Stimulated activated naive B cell treated with anti-CD40 and anti-IgM and Interleukin-4, amounts not matched to agents 10 μg/mL and 1 μg/mL and 100 μg/mL, for 72 hours (primary cell): ENCODE measurements at regions not wholly inside any gene's neighbourhood (a gene's known extent, or its start where the extent isn't known, plus 50 kb on each side); places are given as distances from the start of the nearest gene placed in this dataset.

Source experiments
- ATAC-seq, 2 donors: fragments of 150-1000 bp; cut with Tn5 transposase; replicated peaks; 2 replicates each; pipeline ENCODE4 v1.10.0; 2021; ENCODE audit warnings: moderate library complexity in 1 of 2
- DNase-seq: peaks from one replicate; pipeline ENCODE4 v3.0.0; 2021
- H3K27ac Mint-ChIP-seq: one replicate; pipeline ENCODE4 v1.8.0; 2022; ENCODE audit warnings: mild to moderate bottlenecking, mixed read lengths
- H3K27me3 Mint-ChIP-seq, 2 donors: one replicate each; pipeline ENCODE4 v1.8.0; 2022; ENCODE audit warnings: mixed read lengths in 2 of 2
- H3K36me3 Mint-ChIP-seq, 2 donors: one replicate each; pipeline ENCODE4 v1.8.0; 2022; ENCODE audit warnings: mixed read lengths in 2 of 2, mild to moderate bottlenecking in 1 of 2
- H3K4me1 Mint-ChIP-seq, 2 donors: one replicate each; pipeline ENCODE4 v1.8.0; 2022; ENCODE audit warnings: mixed read lengths in 2 of 2, mild to moderate bottlenecking in 1 of 2
- H3K4me3 Mint-ChIP-seq, 2 donors: one replicate each; pipeline ENCODE4 v1.8.0; 2022; ENCODE audit warnings: mild to moderate bottlenecking in 2 of 2, mixed read lengths in 2 of 2, moderate library complexity in 1 of 2
- H3K9me3 Mint-ChIP-seq, 2 donors: one replicate each; pipeline ENCODE4 v1.8.0; 2022; ENCODE audit warnings: mixed read lengths in 2 of 2, mild to moderate bottlenecking in 1 of 2

- no peak for ATAC-seq
- H3K9me3 Mint-ChIP-seq = peaks cover 10 to 17% of the 10 kb centered on the region in 2 donors
- H3K4me1 Mint-ChIP-seq = no peaks in the 10 kb centered on the region
- no peak overlapping the region for H3K4me3 Mint-ChIP-seq
- H3K36me3 Mint-ChIP-seq = no peaks in the 10 kb centered on the region
- no peak overlapping the region for H3K27ac Mint-ChIP-seq
- H3K27me3 Mint-ChIP-seq = no peaks in the 10 kb centered on the region
- DNase-seq = no peak
Observed at GRCh38 chr19:30930941-30931706, 418.1 kb downstream of the TSHZ3 start.

GRCh38 chr19:30927705-30928104 lies 421.5 kb downstream of the TSHZ3 start:
- H3K4me1 Mint-ChIP-seq = no peaks in the 10 kb centered on the region
- H3K9me3 Mint-ChIP-seq = peaks cover 4 to 13% of the 10 kb centered on the region in 2 donors
- no peaks in the 10 kb centered on the region for H3K27me3 Mint-ChIP-seq
- DNase-seq (no peak), ATAC-seq (no peak)
- no peak overlapping the region for H3K27ac Mint-ChIP-seq
- H3K36me3 Mint-ChIP-seq = no peaks in the 10 kb centered on the region
- H3K4me3 Mint-ChIP-seq = no peak overlapping the region

DNA sequence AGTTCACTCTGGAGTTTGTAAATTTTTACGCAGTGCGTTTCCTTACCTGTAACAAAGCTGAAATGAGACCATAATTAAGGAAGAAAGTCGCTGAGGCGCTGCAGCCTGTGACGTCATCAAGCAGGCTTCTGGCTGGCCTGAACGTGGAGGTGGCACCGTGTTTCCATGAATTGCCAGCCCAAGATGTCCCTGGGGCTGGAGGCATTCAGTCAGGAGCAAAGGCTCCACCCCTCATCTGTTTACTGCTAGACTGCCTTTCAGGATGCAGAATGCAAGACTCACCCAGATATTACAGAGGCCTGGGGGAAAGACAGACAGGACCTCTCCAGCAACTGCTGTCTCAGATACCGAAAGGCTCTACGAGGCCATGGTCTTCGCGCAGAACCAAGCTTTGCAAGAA lies 424.6 kb downstream of the TSHZ3 start:
- no peaks in the 10 kb centered on the region for H3K27me3 Mint-ChIP-seq
- ATAC-seq (no peak), DNase-seq (no peak)
- H3K4me1 Mint-ChIP-seq = no peaks in the 10 kb centered on the region
- H3K27ac Mint-ChIP-seq = no peak overlapping the region
- H3K4me3 Mint-ChIP-seq = no peak overlapping the region
- no peaks in the 10 kb centered on the region for H3K36me3 Mint-ChIP-seq
- peaks cover 6 to 14% of the 10 kb centered on the region in 2 donors for H3K9me3 Mint-ChIP-seq

- Mint-ChIP-seq H3K27me3 (no peaks in the 10 kb centered on the region), H3K36me3 (no peaks in the 10 kb centered on the region), H3K9me3 (peaks cover 9 to 13% of the 10 kb centered on the region in 2 donors), H3K4me3 (no peak overlapping the region), H3K27ac (no peak overlapping the region), H3K4me1 (no peaks in the 10 kb centered on the region)
- DNase-seq (no peak), ATAC-seq (no peak)
Observed at GRCh38 chr19:30924069-30924636, 425.1 kb downstream of the TSHZ3 start.

DNA sequence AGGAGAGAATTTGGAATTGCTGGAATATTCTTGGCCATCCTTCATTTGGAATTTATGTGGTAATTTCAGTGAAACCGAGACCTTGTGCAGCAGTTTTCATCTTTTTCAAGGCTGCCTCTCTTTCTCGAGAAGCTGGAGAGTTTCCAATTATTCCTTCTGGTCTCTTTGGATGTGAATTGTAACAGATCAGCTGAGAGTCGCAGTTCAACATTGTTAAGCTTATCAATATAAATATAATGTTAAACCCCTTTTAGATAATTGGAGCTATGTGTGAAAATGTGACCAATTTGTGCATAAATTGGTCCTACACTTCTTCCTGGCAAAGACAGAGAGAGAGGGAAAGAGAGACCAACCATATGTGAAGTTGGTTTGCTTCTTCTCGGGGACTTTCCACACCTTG lies 425.6 kb downstream of the TSHZ3 start:
- Mint-ChIP-seq H3K4me3 (no peak overlapping the region), H3K9me3 (peaks cover 9 to 11% of the 10 kb centered on the region in 2 donors), H3K27me3 (no peaks in the 10 kb centered on the region), H3K4me1 (no peaks in the 10 kb centered on the region), H3K27ac (no peak overlapping the region), H3K36me3 (no peaks in the 10 kb centered on the region)
- DNase-seq (no peak), ATAC-seq (no peak)

- Mint-ChIP-seq H3K4me3 (no peak overlapping the region), H3K27ac (no peak overlapping the region), H3K4me1 (no peaks in the 10 kb centered on the region), H3K27me3 (no peaks in the 10 kb centered on the region), H3K36me3 (no peaks in the 10 kb centered on the region), H3K9me3 (peaks cover 8 to 9% of the 10 kb centered on the region in 2 donors)
- ATAC-seq (no peak), DNase-seq (no peak)
Observed at GRCh38 chr19:30923096-30923495, 426.1 kb downstream of the TSHZ3 start.

DNA sequence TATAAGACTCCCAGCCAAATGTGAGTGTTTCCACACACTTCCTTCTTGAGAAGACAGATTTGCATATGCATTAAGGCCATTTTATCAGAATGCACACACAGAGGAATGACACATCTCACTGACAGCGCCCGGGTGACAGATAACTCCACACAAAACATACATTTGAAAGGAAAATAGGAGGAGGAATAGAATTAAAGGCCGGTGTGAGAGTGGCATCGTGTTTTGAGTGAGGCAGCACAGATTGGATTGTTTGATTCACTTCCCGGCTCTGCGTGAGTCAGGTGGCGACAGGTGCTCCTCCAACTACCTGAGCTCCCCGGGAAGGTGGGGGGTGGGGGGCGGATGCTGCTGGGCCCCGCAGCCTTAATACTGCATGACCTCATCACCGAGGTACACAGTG lies 429.0 kb downstream of the TSHZ3 start:
- Mint-ChIP-seq H3K27ac (no peak overlapping the region), H3K4me3 (no peak overlapping the region), H3K36me3 (no peaks in the 10 kb centered on the region), H3K4me1 (no peaks in the 10 kb centered on the region), H3K27me3 (no peaks in the 10 kb centered on the region), H3K9me3 (peaks cover 1 to 4% of the 10 kb centered on the region in 2 donors)
- no peak for DNase-seq
- no peak for ATAC-seq

- DNase-seq = no peak
- ATAC-seq = no peak
- H3K27ac Mint-ChIP-seq = no peak overlapping the region
- no peaks in the 10 kb centered on the region for H3K4me1 Mint-ChIP-seq
- no peak overlapping the region for H3K4me3 Mint-ChIP-seq
- no peaks in the 10 kb centered on the region for H3K27me3 Mint-ChIP-seq
- H3K36me3 Mint-ChIP-seq = no peaks in the 10 kb centered on the region
- peaks cover 1 to 4% of the 10 kb centered on the region in 2 donors for H3K9me3 Mint-ChIP-seq
Observed at GRCh38 chr19:30919737-30920136, 429.5 kb downstream of the TSHZ3 start.

DNA sequence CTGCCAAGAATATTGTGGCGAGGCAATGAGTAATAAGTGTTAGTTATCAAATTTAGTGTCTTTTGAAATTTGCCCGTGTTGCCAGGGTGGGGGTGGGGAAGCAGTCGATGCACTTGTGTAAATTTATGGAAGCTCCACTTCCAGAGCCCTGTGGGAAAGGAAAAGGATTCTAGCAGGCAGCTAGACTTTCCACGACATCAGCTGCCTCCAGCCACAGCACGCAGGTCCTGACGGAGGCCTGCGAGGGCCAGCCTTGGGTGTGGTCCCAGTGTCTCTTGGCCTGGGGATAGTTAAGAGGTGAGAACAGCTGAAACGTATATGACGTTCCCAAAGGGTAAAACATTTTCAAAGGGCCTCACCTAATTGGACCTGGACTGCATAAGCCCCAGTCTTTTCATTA lies 433.0 kb downstream of the TSHZ3 start:
- ATAC-seq (no peak), DNase-seq (no peak)
- Mint-ChIP-seq H3K27me3 (no peaks in the 10 kb centered on the region), H3K9me3 (peaks cover 0 to 4% of the 10 kb centered on the region in 2 donors), H3K27ac (no peak overlapping the region), H3K4me3 (no peak overlapping the region), H3K36me3 (no peaks in the 10 kb centered on the region), H3K4me1 (no peaks in the 10 kb centered on the region)

DNA sequence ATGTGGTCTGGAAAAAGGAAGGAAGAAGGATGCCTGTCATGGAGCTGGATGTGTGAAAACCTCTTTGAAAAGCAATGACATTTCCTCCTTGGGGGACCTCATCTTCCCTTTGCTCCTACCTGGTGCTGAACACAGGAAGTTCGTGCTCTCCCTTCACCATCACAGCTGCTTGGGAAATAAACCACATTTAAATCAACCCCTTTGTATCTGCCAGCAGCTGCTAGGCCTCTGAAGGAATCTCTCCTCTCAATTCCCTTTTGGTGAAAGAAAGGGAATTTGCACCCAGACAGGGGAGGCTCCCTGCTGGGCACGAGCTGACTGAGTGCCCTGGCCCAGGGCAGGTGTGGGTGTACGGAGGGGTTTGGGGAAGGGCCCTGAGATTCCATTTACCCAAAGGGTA lies 437.7 kb downstream of the TSHZ3 start:
- Mint-ChIP-seq H3K4me1 (no peaks in the 10 kb centered on the region), H3K27me3 (no peaks in the 10 kb centered on the region), H3K4me3 (no peak overlapping the region), H3K9me3 (no peaks in the 10 kb centered on the region), H3K27ac (no peak overlapping the region), H3K36me3 (no peaks in the 10 kb centered on the region)
- ATAC-seq = no peak
- no peak for DNase-seq

- H3K27ac Mint-ChIP-seq = no peak overlapping the region
- no peaks in the 10 kb centered on the region for H3K9me3 Mint-ChIP-seq
- ATAC-seq (no peak), DNase-seq (no peak)
- H3K27me3 Mint-ChIP-seq = no peaks in the 10 kb centered on the region
- no peaks in the 10 kb centered on the region for H3K36me3 Mint-ChIP-seq
- H3K4me1 Mint-ChIP-seq = no peaks in the 10 kb centered on the region
- no peak overlapping the region for H3K4me3 Mint-ChIP-seq
Observed at GRCh38 chr19:30910485-30911240, 438.6 kb downstream of the TSHZ3 start.

DNA sequence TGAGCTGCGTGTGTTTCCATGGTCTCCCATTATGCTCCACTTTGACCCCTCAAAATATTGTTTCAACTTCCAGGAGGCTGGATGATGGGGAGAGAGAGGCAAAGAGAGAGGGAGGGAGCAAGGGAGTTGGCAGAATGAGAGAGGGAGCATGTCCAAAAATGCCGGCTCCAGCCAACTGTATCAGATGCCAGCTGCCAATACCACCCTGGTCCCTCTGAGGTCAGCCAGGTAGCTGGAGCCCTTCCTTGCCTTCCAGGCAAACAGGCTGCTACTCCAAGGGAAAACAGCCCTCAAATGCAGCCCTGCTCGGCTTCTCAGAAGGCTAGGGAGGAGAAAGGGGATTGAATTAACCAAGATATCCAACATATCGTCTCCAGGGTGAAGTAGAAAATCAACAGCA lies 440.0 kb downstream of the TSHZ3 start:
- Mint-ChIP-seq H3K27ac (no peak overlapping the region), H3K4me1 (no peaks in the 10 kb centered on the region), H3K9me3 (no peaks in the 10 kb centered on the region), H3K27me3 (no peaks in the 10 kb centered on the region), H3K36me3 (no peaks in the 10 kb centered on the region), H3K4me3 (no peak overlapping the region)
- DNase-seq (no peak), ATAC-seq (no peak)

DNA sequence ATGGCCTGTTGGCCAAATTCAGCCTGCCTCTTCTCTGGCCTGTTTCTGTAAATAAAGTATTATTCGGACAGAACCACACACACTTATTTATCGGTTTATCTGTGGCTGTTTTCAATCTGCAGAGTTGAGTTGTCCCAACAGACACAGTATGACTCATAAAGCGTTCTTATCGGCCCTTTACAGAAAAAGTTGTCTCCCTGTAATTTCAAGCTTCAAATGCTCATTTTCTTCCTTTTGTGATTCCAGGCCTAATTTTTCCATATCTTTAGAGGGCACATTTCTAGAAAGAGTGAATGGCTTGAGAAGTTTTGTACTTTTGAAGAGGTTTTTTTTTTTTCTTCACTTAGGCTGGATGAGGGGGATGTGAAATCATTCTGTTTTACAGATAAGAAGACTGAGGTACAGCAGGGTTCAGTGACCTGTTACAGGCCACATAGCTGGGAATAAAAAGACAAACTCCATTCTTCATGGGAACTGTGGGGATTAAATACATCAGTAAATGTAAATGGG lies 440.9 kb downstream of the TSHZ3 start:
- Mint-ChIP-seq H3K27me3 (no peaks in the 10 kb centered on the region), H3K9me3 (no peaks in the 10 kb centered on the region), H3K36me3 (no peaks in the 10 kb centered on the region), H3K4me3 (no peak overlapping the region), H3K4me1 (no peaks in the 10 kb centered on the region), H3K27ac (no peak overlapping the region)
- ATAC-seq (no peak), DNase-seq (no peak)

DNA sequence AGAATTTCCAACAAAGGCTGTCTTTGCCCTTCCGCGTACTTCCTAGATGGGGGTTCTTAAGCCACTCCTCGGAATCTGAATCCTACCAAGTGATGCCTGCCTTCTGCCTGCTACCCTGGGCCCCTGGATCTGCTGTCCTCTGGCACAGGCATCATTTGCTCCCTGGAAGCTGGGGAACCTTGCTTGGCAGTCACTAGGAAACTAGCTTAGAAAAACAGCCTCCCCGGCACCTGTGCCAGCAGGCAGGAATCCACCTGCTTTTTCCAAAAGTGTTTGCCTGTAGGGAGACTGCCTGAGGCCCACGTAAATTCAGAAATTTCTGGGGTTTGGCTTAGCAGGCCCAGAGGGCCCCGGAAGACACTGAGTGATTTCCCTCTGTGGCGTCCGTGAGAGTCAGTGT lies 442.4 kb downstream of the TSHZ3 start:
- H3K27me3 Mint-ChIP-seq = no peaks in the 10 kb centered on the region
- no peak overlapping the region for H3K4me3 Mint-ChIP-seq
- H3K27ac Mint-ChIP-seq = no peak overlapping the region
- H3K9me3 Mint-ChIP-seq = no peaks in the 10 kb centered on the region
- ATAC-seq = no peak
- DNase-seq = no peak
- H3K36me3 Mint-ChIP-seq = no peaks in the 10 kb centered on the region
- H3K4me1 Mint-ChIP-seq = no peaks in the 10 kb centered on the region

GRCh38 chr19:30900051-30900450 lies 449.2 kb downstream of the TSHZ3 start:
- Mint-ChIP-seq H3K4me1 (no peaks in the 10 kb centered on the region), H3K36me3 (no peaks in the 10 kb centered on the region), H3K4me3 (no peak overlapping the region), H3K27me3 (no peaks in the 10 kb centered on the region), H3K9me3 (no peaks in the 10 kb centered on the region), H3K27ac (no peak overlapping the region)
- no peak for ATAC-seq
- DNase-seq = no peak
